SK-MEL-5 (cell line): ENCODE measurements at regions not wholly inside any gene's neighbourhood (a gene's known extent, or its start where the extent isn't known, plus 50 kb on each side); places are given as distances from the start of the nearest gene placed in this dataset.
A peak's percentile ranks its signal among the peaks of the same experiment; 100 is the strongest.
"Not testable (repeated sequence)": the region's sequence is repeated elsewhere in the genome, so short reads cannot be mapped to it uniquely, and the experiment has no call there.

Source experiments
- DNase-seq: peaks from one replicate; pipeline ENCODE4 v3.0.0-alpha.2; 2016; ENCODE audit warnings: low read depth, low spot score
- in situ Hi-C: cut with HindIII; loops from 2 replicates; pipeline ENCODE4 v1.10.0; 2016; ENCODE audit warnings: low sequenced_read_pairs, high pct_unique_total_duplicates, low pct_unique_long_range_greater_than_20kb

DNA sequence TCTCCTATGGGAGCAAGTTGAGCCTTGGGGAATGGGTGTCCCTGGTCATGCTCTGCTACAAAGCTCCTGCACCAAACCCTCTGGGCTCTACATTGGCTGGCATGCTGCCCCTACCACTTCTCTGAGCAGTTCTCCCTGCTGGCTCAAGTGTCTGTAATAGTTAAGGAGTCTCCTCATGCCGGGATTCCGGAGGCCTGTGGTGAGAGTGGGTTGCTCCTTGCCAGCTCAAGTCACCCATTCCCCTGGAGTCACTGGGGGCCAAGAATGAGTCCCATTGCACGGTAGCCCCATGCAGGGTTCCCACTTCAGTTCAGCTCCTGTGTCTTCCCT is 173.9 kb downstream of the PRDM13 start:
- DNase-seq = no peak
- in situ Hi-C loops = no loop called here

DNA sequence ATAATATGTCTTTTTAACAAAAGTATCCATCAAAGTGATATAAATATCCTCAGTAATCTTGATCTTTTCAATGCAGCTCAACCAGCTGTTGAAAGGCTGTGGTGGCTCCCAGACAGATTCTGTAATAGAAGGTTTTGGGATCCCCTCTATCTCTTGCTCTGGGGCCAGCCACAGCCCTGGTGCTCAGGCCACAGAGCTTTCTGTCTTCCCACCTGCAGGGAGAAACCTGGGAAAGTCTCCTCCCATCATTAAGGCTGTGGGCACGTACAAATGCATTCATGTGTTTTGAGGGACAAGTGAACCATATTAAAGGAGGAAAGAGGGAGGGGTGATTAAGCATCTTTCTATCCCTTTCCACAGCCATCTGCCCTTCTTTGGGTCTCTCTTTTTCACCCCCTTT is 183.1 kb downstream of the PRDM13 start:
- no peak for DNase-seq
- in situ Hi-C loops = no loop called here

DNA sequence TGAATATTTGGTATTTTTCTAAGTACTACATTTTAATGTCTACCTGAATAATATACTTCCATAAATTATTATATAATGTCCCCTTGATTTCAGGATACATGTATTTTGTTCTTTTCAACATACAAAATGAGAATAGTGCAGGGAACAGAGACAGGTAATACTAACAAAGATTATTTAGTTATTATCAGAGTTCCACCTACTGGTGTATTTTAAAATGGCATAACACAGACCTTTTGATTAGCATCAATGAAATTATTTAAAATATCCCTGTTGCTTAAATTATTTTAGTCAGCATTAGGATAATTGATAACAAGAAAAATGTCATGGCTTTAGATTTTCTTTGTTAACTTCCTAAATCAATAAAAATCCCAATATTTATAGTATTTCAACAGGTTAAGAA is 184.0 kb downstream of the PRDM13 start:
- DNase-seq = peak; percentile 16
- in situ Hi-C loops = no loop called here

DNA sequence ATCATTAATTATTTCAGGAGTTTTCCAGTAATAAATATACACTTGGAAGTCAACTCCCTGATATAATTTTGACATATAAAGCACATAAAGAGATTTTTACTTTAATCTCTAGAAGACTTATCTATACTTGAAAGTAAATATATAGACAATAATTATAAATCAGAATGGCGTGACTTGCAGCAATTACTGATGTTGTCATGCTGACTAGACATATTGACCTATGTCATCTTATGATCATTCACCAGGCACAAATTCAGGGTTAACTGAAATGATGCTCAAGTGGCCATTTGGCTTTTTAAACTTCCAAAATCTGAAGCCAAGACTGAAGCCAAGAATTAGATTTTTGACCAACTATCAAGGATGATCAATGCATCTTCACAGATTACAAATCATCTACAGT is 192.2 kb downstream of the MCHR2 start:
- in situ Hi-C loops = no loop called here
- no peak for DNase-seq

DNA sequence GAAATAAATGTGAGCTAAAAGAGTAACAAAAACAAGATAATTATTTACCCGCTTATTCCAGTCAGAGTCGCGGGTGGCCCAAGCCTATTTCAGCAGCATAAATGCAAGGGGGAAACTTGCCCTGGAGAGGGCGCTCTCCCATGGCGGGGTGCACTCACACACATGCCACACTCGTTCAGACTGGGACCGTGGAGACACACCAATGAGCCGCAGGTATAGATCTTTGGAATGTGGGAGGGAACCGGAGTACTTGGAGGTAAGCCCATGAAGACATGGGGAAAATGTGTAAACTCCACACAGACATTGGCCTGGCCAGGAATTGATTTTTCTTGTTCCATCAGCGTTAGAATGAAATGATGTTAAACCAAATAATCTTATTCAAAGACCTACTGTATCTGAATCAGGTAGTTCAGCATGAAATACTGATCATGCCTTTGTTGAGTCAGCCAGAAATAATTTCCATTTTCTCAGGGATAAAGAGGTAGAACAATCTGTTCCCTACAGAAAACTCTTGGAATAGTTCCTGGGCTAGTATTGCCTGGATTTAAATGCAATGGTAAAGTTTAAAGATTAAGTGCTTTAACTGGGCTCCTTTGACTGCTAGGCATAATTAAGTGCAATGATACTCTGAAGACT is 191.5 kb downstream of the MCHR2 start:
- no peak for DNase-seq
- in situ Hi-C loops = no loop called here

DNA sequence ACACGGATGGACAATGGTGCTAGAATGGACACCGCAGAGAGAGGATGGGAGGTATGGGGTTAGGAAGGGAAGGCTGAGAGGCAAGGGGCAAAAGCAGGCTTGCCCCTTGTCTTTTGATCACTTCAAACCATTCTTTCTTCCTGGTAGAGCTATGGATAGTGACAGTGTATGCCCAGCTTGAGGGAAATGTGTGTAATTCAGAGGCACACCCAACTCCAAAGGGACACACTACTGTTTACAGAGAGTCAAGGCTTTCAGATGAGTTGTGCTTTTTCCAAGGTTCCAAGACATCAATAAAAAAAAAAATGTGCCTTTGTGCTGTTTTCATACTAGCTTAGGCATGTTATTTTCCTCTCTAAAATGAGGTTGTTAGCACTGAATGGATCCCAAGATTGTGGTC is 185.0 kb downstream of the MCHR2 start:
- DNase-seq = no peak
- in situ Hi-C loops = no loop called here

DNA sequence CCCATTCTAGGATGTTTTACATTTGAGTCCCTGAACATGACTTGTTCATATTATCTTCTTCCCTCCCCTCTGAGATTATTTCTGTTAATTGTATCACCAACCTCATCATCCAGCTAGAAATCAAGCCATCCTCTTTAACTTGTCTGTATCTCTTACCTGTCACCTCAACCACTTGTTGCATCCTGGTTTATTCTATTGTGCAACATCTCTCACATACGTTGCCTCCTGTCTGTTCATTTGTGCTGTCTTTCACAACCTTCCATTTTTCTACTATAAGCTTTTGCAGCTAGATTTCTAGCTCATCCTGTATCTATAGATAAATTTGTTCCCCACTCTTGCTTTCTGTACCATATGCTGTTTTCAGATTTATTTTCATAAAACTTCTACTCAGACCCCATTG is 183.7 kb downstream of the MCHR2 start:
- no peak for DNase-seq
- in situ Hi-C loops = no loop called here

DNA sequence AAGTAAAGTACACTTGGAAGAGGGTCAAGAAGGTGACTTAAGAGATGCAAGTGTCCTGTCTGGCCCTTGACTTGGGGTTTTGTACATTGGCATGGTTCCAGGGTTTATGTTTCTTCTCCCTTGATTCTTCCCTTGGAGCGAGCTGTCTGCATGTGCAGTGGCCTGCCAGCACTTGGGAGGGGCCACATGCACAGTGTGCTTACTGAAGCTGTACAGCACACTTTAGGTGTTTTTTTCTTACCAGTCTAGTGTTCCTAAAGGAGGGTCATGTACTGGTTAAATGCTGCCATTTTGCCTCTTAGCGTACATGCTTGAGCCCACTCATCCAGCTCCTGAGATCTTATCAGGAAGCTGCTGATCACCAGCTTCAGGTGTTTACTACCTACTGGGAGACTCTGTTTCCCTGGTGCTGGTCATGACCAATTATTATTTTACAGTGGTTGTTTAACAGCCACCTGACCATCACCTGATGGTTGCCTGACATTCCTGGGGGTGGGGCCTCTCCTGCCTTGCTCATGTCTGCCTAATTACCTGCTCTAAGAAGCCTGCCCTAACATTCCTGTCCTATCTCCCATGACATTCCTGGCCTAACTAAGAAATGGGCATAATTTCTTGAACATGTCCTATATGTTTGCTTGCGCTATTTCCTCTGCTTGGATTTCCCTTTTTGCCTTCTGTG is 182.9 kb downstream of the MCHR2 start:
- in situ Hi-C loops = no loop called here
- no peak for DNase-seq

DNA sequence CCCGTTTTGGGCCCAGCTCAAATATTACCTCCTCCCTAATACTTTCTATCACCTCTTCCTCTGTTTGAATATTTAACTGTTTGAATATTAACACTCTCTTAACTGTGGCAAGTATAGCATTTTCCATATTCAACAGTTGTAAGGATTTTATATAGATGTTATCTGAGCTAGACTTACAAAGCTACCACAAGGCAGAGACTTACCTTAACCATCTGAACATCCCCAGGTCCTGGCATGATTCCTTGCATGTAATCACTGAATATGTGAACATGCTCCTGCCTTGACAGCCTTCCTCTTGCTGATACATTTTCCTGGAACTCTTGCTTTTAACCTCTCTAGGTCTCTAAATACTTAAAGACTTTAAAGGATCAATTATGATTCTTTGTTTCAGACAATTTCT is 182.4 kb downstream of the MCHR2 start:
- DNase-seq = no peak
- in situ Hi-C loops = no loop called here

DNA sequence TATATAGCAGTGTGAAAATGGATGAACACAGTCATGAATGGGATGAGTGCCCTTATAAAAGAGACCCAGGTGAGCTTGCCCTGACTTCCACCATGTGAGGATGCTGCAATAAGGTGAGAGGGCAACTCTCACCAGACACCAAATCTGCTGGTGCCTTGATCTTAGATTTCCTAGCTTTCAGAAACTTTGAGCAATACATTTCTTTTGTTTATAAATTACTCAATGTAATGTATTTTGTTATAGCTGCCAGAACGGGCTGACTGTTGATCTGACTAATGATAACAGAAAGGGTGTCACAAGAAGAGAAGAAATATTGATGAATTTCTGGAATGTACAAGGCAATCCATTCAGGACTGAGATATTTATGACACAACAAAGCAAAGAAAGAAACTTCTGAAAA is 180.5 kb downstream of the MCHR2 start:
- in situ Hi-C loops = no loop called here
- no peak for DNase-seq

DNA sequence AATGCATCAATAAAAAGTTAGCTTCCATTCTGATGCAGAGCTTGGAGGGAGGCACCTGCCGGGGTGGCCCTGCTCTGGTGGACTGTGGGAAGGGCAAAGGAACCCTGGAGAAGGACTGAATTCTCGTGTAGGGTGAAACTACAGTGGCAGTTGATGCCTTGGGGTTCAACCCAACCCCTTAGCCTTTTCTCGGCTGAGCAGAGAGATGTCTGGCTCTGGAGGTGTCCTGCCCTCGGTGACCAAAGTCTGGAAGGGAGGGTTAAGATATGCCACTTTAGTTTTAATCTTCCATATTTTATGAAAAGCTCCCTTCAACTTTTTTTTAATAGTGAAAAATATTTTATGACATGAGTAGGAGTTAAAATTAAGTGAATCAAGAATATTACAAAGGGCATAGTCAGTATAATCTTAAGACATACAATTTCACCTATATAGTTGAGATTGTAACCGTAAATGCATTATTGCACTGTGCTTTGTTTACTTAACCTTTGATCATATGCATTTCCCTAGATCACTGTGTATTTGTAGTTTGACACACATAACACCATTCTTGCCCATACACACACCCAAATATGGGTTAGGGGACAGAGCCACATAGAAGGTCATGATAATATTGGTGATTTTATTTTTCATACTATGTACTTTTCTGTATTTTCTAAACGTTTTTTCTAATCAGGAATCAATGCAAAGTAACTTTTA is 179.6 kb downstream of the MCHR2 start:
- in situ Hi-C loops = no loop called here
- no peak for DNase-seq

DNA sequence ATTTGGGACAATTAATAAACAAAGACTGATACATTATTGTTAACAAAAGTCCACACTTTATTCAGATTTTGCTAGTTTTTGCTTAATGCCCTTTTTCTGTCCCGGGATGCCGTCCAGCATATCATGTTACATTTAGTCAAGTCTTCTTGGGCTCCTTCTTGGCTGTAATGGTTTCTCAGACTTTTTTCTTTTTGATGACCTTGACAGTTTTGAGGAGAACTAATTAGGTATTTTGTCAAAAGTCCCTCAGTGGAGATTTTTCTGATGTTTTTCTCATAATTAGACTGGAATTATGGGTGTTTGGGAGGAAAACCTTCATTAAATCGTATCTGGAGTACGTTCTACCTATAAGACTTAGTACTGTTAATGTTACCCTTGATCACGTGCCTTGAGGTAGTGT is 177.2 kb downstream of the MCHR2 start:
- no peak for DNase-seq
- in situ Hi-C loops = no loop called here

DNA sequence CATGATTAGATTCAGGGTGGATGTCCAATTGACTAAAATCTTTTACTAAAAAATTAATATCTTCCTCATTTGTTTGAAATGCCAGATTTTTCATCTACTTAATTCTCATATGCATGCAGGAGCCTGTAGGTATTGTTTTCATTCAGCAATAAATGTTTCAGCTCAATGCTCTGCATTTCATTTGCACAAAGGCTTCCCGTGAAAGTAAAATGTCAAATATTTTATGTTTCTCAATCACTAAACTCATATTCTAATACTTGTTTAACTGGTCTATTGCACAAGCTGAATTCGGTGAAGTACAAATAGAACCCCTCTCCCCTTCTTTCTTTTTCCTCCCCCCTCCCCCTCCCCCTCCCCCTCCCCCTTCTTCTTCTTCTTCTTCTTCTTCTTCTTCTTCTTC is 175.9 kb downstream of the MCHR2 start:
- no peak for DNase-seq
- in situ Hi-C loops = no loop called here

DNA sequence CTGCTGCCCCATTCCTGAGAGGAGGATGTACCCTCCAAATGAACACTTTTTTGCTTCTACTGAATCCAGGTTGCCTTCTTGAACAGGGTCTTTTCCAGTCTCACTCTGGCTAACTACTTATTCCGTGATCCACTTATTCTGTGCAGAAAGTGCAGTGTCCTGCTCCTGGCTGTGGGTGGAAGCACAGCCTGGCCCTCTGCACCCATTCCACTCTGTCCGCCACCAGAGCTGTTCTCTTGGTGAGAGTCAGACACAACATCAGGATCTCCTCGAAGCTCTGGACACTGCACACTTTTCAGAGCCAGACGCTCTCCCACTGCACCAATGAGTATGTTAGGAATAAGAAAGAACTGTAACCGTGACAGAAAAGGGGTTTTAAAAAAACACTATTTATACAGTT is 174.2 kb downstream of the MCHR2 start:
- peak; percentile 5 for DNase-seq
- in situ Hi-C loops = no loop called here

DNA sequence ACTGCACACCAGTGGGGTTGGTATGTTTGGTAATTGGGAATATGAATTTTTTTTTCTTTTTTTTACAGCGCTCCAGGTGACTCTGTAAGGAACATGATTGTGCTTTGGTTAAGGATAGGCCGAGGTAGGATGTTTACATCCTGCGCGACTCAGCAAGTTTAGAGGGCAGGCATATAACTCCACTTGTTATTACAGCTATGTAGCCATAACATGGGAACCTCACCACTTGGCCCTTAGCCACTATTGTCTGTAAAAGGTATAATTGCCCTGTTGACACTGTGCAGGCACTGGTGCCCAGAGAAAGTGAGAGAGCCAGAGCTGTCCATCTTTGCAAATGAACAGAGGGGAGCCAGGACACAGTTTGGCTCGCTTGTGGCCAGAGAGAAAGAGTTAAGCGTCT is 172.9 kb downstream of the MCHR2 start:
- no peak for DNase-seq
- in situ Hi-C loops = no loop called here

DNA sequence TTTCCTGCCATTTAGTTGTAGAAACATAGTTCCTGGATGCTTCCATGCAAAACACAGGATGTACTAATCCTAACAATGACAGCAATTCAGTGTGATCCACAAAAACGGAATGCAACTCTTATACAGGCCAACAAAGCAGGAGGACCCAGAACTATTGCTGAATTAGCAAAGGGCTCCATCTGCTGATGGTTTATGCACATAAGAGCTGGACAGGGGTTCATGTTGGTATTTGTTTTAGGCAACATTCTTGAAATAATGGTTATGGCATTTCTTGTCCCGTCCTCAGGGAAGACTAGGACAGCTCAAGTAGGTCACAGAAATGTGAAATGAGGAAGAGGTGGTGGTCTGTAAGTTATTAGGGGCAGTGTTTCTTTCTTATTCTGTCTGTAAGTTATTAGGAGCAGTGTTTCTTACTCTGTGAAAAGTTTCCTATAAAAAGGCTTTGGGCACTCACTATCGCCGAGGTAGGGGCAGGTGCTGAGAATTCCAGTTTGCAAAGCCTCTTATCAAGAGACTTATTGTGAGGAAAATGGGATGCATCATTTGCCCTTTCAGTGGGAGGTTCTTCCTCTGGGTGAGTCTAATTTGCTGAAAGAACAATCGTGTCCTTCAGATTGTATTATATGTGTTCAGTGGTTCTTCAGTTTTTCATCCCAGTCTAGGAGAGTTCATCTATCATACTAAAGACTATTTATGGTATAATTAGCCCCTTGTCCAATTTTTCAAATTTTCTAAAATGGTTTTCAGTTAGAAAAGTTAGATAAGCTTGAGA is 171.1 kb downstream of the MCHR2 start:
- peak; percentile 79 for DNase-seq
- in situ Hi-C loops = no loop called here

DNA sequence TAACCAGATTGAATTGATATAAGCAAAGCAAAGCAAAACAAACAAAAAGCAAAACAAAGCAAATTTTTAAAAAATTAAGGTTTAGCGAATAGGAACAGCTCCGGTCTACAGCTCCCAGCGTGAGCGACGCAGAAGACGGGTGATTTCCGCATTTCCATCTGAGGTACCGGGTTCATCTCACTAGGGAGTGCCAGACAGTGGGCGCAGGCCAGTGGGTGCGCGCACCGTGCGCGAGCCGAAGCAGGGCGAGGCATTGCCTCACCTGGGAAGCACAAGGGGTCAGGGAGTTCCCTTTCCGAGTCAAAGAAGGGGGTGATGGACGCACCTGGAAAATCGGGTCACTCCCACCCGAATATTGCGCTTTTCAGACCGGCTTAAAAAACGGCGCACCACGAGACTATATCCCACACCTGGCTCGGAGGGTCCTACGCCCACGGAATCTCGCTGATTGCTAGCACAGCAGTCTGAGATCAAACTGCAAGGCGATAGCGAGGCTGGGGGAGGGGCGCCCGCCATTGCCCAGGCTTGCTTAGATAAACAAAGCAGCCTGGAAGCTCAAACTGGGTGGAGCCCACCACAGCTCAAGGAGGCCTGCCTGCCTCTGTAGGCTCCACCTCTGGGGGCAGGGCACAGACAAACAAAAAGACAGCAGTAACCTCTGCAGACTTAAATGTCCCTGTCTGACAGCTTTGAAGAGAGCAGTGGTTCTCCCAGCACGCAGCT is 170.3 kb downstream of the MCHR2 start:
- in situ Hi-C loops, DNase-seq: not testable (repeated sequence)

DNA sequence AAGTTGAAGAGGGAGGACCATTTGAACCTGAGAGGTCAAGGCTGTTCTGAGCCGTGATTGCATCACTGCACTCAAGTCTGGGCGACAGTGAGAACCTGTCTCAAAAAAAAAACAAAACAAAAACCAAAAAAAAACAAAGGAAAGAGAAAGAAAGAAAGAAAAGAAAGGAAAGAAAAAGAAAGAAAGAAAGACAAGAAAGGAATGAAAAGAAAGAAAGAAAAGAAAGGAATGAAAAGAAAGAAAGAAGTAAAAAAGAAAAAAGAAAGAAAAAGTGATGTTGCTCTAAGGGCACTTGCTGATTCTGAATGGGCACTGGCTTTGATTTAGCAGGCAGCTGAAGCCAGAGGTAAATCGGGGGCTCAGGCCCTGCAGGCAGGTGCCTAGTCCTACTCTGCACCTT is 161.0 kb downstream of the MCHR2 start:
- DNase-seq = no peak
- in situ Hi-C loops = no loop called here
